SK-N-SH (cell line): ENCODE measurements at regions not wholly inside any gene's neighbourhood (a gene's known extent, or its start where the extent isn't known, plus 50 kb on each side); places are given as distances from the start of the nearest gene placed in this dataset.

Experiments used
- CTCF ChIA-PET: fragments of 300-600, 350-600 bp; formaldehyde crosslinking; extraction: SDS; loops from one replicate; lab custom pipeline; 2021; lab: Yijun Ruan, JAX
- POLR2A ChIA-PET: fragments of 350-600 bp; sonication (Branson Sonifier 250); formaldehyde crosslinking; extraction: SDS; loops from one replicate; lab custom pipeline; 2020; ENCODE audit warnings: antibody characterized with exemption, inconsistent platforms; lab: Yijun Ruan, JAX
- DNase-seq: peaks from one replicate; pipeline ENCODE4 v3.0.0; 2012
- H2AFZ ChIP-seq: fragments of 200-600 bp; sonication (generic); 2 replicates; pipeline ENCODE4 v1.8.1; 2016; ENCODE audit warnings: antibody characterized with exemption, mild to moderate bottlenecking, low read depth
- H3F3A ChIP-seq: fragments of 200-600 bp; sonication (generic); replicated peaks from 2 replicates; pipeline ENCODE3; 2016; ENCODE audit warnings: antibody characterized with exemption, mild to moderate bottlenecking; ENCODE audit not compliant: insufficient read depth
- H3K27ac ChIP-seq, 2 experiments: fragments of 200-500 bp in 1 of 2; fragments of 200-600 bp in 1 of 2; sonication (Bioruptor generic) in 1 of 2; sonication (generic), shearing (Covaris generic) in 1 of 2; 2 replicates each; pipeline versions ENCODE4 v1.5.1 to v1.6.1; 2014 to 2016; ENCODE audit warnings: low read depth in 2 of 2, inconsistent platforms in 1 of 2, low read length in 1 of 2, mild to moderate bottlenecking in 1 of 2, mixed read lengths in 1 of 2
- H3K27me3 ChIP-seq: fragments of 200-600 bp; sonication (generic), shearing (Covaris generic); 2 replicates; pipeline ENCODE4 v1.6.1; 2016; ENCODE audit warnings: mixed run types; ENCODE audit not compliant: insufficient read depth
- H3K36me3 ChIP-seq, 2 experiments: fragments of 200-500 bp in 1 of 2; fragments of 200-600 bp in 1 of 2; sonication (Bioruptor generic) in 1 of 2; sonication (generic) in 1 of 2; replicated peaks in 1 of 2; 2 replicates each; pipeline versions ENCODE3 to v1.5.1; 2014 to 2016; ENCODE audit warnings: low read length in 1 of 2, mild to moderate bottlenecking in 1 of 2; ENCODE audit not compliant: insufficient read depth in 2 of 2, control insufficient read depth in 1 of 2
- H3K4me1 ChIP-seq, 2 experiments: fragments of 200-500 bp in 1 of 2; fragments of 200-600 bp in 1 of 2; sonication (Bioruptor generic) in 1 of 2; sonication (generic), shearing (Covaris generic) in 1 of 2; 2 replicates each; pipeline versions ENCODE4 v1.5.1 to v1.6.1; 2014 to 2016; ENCODE audit warnings: low read depth in 1 of 2, low read length in 1 of 2, mixed run types in 1 of 2; ENCODE audit not compliant: insufficient read depth in 2 of 2, control insufficient read depth in 1 of 2
- H3K4me2 ChIP-seq: fragments of 200-600 bp; sonication (generic), shearing (Covaris generic); 2 replicates; pipeline ENCODE4 v1.6.1; 2017; ENCODE audit warnings: mixed run types
- H3K4me3 ChIP-seq, 2 experiments: fragments of 200-500 bp in 1 of 2; fragments of 200-600 bp in 1 of 2; sonication (Bioruptor generic) in 1 of 2; sonication (generic), shearing (Covaris generic) in 1 of 2; 2 replicates each; pipeline versions ENCODE4 v1.5.1 to v1.8.1; 2014 to 2016; ENCODE audit warnings: low read depth in 2 of 2, inconsistent platforms in 1 of 2, low read length in 1 of 2, mild to moderate bottlenecking in 1 of 2, mixed read lengths in 1 of 2, moderate library complexity in 1 of 2
- H3K79me2 ChIP-seq: fragments of 200-600 bp; sonication (generic); 2 replicates; pipeline ENCODE4 v1.8.1; 2017; ENCODE audit warnings: mild to moderate bottlenecking; ENCODE audit not compliant: insufficient read depth
- H3K9ac ChIP-seq: fragments of 200-600 bp; sonication (generic); 2 replicates; pipeline ENCODE4 v1.6.1; 2017; ENCODE audit warnings: mixed run types
- H3K9me2 ChIP-seq: fragments of 200-600 bp; sonication (generic); 2 replicates; pipeline ENCODE4 v1.6.1; 2017; ENCODE audit warnings: mixed run types
- H3K9me3 ChIP-seq: fragments of 200-600 bp; sonication (generic); 2 replicates; pipeline ENCODE4 v1.6.1; 2017; ENCODE audit warnings: mixed run types, mild to moderate bottlenecking, moderate library complexity
- H4K20me1 ChIP-seq: fragments of 200-600 bp; sonication (generic); 2 replicates; pipeline ENCODE4 v1.6.1; 2017; ENCODE audit warnings: mild to moderate bottlenecking, mixed run types; ENCODE audit not compliant: insufficient read depth
- ELF1 ChIP-seq: IDR thresholded peaks from 2 replicates; pipeline ENCODE4 v1.4.0; 2012
- EP300 ChIP-seq, 2 experiments: IDR thresholded peaks; 2 replicates each; pipeline versions ENCODE4 v1.4.0 to v1.6.1; 2012; ENCODE audit warnings: borderline replicate concordance in 1 of 2, low read depth in 1 of 2, low read length in 1 of 2
- EZH2phosphoT487 ChIP-seq: fragments of 200-600 bp; sonication (generic); IDR thresholded peaks from 2 replicates; pipeline ENCODE4 v1.6.1; 2017; ENCODE audit warnings: low read depth, mixed run types, mild to moderate bottlenecking, antibody characterized with exemption, moderate library complexity, borderline replicate concordance
- FOXJ3 ChIP-seq: sonication (generic); formaldehyde crosslinking; IDR thresholded peaks from 2 replicates; pipeline ENCODE4 v1.5.1; 2020; ENCODE audit warnings: mild to moderate bottlenecking, missing genetic modification reagents
- GATA2 ChIP-seq: sonication (generic); formaldehyde crosslinking; IDR thresholded peaks from 2 replicates; pipeline ENCODE4 v1.5.0; 2020; ENCODE audit warnings: mild to moderate bottlenecking, missing genetic modification reagents
- JUND ChIP-seq: IDR thresholded peaks from 2 replicates; pipeline ENCODE4 v1.4.0; 2012
- MEF2A ChIP-seq: IDR thresholded peaks from 2 replicates; pipeline ENCODE4 v1.4.0; 2012; ENCODE audit warnings: low read depth, borderline replicate concordance
- MXI1 ChIP-seq: IDR thresholded peaks from 2 replicates; pipeline ENCODE4 v1.6.1; 2012; ENCODE audit warnings: mild to moderate bottlenecking, low read depth, low read length, improper control_type of control experiment
- POLR2AphosphoS5 ChIP-seq: IDR thresholded peaks from 2 replicates; pipeline ENCODE4 v1.6.1; 2012; ENCODE audit warnings: low read depth, low read length
- RAD21 ChIP-seq: IDR thresholded peaks from 2 replicates; pipeline ENCODE4 v1.6.1; 2012; ENCODE audit warnings: mild to moderate bottlenecking, low read length
- RFX5 ChIP-seq: IDR thresholded peaks from 2 replicates; pipeline ENCODE4 v1.6.1; 2012; ENCODE audit warnings: mild to moderate bottlenecking, improper control_type of control experiment, low read length
- RXRA ChIP-seq: IDR thresholded peaks from 2 replicates; pipeline ENCODE4 v1.4.0; 2012; ENCODE audit warnings: low read depth, mild to moderate bottlenecking, borderline replicate concordance
- SIN3A ChIP-seq: IDR thresholded peaks from 2 replicates; pipeline ENCODE4 v1.6.1; 2012; ENCODE audit warnings: low read depth, mild to moderate bottlenecking, low read length, moderate library complexity, borderline replicate concordance
- SMC3 ChIP-seq: IDR thresholded peaks from 2 replicates; pipeline ENCODE4 v1.6.1; 2012; ENCODE audit warnings: low read depth, low read length, improper control_type of control experiment
- TAF1 ChIP-seq: IDR thresholded peaks from 2 replicates; pipeline ENCODE4 v1.6.1; 2012; ENCODE audit warnings: low read depth, mild to moderate bottlenecking, low read length, moderate library complexity, borderline replicate concordance
- TCF12 ChIP-seq: IDR thresholded peaks from 2 replicates; pipeline ENCODE4 v1.4.0; 2012
- WGBS: methylation state at CpG from one replicate; pipeline ENCODE4 v1.1.6; 2017; ENCODE audit warnings: low lambda C conversion rate; 5-methylcytosine and 5-hydroxymethylcytosine counted together
- TF ChIP-seq, protein P1 (sequence below): fragments of 150-350 bp; IDR thresholded peaks from 2 replicates; pipeline ENCODE4 v1.6.1; 2017; ENCODE audit warnings: antibody characterized with exemption, low read length, low read depth, borderline replicate concordance
- TF ChIP-seq, protein P2 (sequence below): IDR thresholded peaks from 2 replicates; pipeline ENCODE4 v1.4.0; 2012; ENCODE audit warnings: low read depth
- TF ChIP-seq, protein P3 (sequence below): IDR thresholded peaks from 2 replicates; pipeline ENCODE4 v1.4.0; 2012; ENCODE audit warnings: low read depth, borderline replicate concordance

DNA sequence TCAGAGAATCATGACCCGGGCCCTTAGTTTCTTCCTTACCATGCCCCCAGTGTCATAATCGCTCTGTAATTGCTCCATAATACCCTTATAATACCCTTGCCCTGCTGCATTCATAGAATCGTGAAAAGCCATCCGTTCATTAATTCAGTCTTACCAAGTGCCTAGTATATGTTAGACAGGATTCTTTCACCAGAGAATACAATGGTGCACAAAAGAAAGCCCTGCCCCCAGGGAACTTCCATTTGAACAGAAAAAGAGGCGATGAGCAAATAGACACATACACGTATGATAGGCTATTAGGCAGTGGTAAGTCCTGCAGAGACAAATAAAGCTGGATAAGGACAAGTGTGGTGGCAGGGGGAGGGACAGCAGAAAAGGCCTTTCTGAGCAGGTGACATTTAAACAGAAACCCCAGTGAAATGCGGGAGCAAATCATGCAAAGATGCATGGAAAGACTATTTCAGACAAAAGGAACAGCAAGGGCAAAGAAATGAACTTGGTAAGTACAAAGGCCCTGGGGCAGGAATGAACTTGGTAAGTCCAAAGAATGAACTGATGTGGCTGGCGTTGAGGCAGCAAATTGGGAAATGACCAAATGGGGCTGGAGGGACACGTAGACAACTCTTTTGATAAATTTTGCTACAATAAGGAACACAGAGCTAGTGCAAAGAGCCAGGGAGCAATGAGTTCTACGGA, 74.6 kb upstream of the CREB3L1 start:
- Histone ChIP-seq H3K79me2 (no peaks in the 10 kb centered on the region), H3K9ac (no peak overlapping the region), H2AFZ (no peak overlapping the region), H3K4me3 (no peak overlapping the region), H3K36me3 (no peaks in the 10 kb centered on the region), H3K27me3 (0 out of 2 replicates have a peak, but pooled peaks cover 6% of the 10 kb centered on the region), H3K9me3 (no peaks in the 10 kb centered on the region), H4K20me1 (no peaks in the 10 kb centered on the region), H3K4me2 (no peak overlapping the region), H3K9me2 (no peaks in the 10 kb centered on the region), H3K27ac (no peak overlapping the region), H3F3A (no peaks in the 10 kb centered on the region), H3K4me1 (no peaks in the 10 kb centered on the region)
- CTCF ChIA-PET = no interaction called here
- POLR2A ChIA-PET = no interaction called here
- DNase-seq = no peak
- TF ChIP-seq MEF2A = no peak
- TF ChIP-seq EZH2phosphoT487 = no peak
- TF ChIP-seq RFX5 = no peak
- no peak for TF ChIP-seq SMC3
- 80% methylated on average over 10 of the region's 10 CpGs for WGBS

DNA sequence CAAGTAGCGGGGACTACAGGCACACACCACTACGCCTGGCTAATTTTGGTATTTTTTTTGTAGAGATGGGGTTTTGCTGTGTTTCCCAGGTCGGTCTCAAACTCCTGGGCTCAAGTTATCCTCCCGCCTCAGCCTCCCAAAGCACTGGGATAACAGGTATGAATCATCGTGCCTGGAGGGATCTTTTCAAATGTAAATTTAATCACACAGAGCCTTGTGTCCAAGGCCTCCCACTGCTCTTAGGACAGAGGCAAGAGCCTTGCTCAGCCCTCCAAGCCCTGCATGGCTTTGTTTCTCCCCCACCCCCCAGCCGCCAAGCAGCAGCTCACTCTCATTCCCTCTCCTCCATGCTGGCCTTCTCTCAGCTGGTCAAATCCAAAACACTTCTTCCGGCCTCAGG, 75.3 kb upstream of the CREB3L1 start:
- no peaks in the 10 kb centered on the region for H3F3A ChIP-seq
- H3K27me3 ChIP-seq = 0 out of 2 replicates have a peak, but pooled peaks cover 10% of the 10 kb centered on the region
- no peak overlapping the region for H2AFZ ChIP-seq
- no peaks in the 10 kb centered on the region for H3K4me1 ChIP-seq
- TF ChIP-seq TAF1 = no peak
- TF ChIP-seq, protein P1, sequence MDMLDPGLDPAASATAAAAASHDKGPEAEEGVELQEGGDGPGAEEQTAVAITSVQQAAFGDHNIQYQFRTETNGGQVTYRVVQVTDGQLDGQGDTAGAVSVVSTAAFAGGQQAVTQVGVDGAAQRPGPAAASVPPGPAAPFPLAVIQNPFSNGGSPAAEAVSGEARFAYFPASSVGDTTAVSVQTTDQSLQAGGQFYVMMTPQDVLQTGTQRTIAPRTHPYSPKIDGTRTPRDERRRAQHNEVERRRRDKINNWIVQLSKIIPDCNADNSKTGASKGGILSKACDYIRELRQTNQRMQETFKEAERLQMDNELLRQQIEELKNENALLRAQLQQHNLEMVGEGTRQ = no peak
- no peak for TF ChIP-seq POLR2AphosphoS5
- no peak for TF ChIP-seq RAD21
- TF ChIP-seq ELF1 = no peak
- TF ChIP-seq FOXJ3 (CRISPR knock-in tag) = no peak
- no peak for TF ChIP-seq SIN3A
- TF ChIP-seq MXI1 = no peak
- TF ChIP-seq, protein P2, sequence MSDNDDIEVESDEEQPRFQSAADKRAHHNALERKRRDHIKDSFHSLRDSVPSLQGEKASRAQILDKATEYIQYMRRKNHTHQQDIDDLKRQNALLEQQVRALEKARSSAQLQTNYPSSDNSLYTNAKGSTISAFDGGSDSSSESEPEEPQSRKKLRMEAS = no peak
- TF ChIP-seq EP300 (IDR thresholded peaks at IDR 0.05; ENCODE audit: borderline replicate concordance in 1 of 2, low read depth in 1 of 2, low read length in 1 of 2) = no peak
- TF ChIP-seq, protein P3, sequence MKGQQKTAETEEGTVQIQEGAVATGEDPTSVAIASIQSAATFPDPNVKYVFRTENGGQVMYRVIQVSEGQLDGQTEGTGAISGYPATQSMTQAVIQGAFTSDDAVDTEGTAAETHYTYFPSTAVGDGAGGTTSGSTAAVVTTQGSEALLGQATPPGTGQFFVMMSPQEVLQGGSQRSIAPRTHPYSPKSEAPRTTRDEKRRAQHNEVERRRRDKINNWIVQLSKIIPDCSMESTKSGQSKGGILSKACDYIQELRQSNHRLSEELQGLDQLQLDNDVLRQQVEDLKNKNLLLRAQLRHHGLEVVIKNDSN = no peak
- no peak for TF ChIP-seq RXRA
- no peak for TF ChIP-seq TCF12
- no peak for TF ChIP-seq GATA2
- no peak for TF ChIP-seq MEF2A
- TF ChIP-seq JUND = no peak
- no peaks in the 10 kb centered on the region for H3K9me2 ChIP-seq
- no peak for DNase-seq
- POLR2A ChIA-PET = no interaction called here
- no peaks in the 10 kb centered on the region for H3K79me2 ChIP-seq
- no peak overlapping the region for H3K9ac ChIP-seq
- H4K20me1 ChIP-seq = no peaks in the 10 kb centered on the region
- CTCF ChIA-PET = no interaction called here
- WGBS = 79% methylated on average over 7 of the region's 7 CpGs
- H3K9me3 ChIP-seq = no peaks in the 10 kb centered on the region
- H3K4me3 ChIP-seq = no peak overlapping the region
- no peak overlapping the region for H3K27ac ChIP-seq
- H3K36me3 ChIP-seq = no peaks in the 10 kb centered on the region
- no peak overlapping the region for H3K4me2 ChIP-seq
